NCI-H345 (cell line): ENCODE measurements at regions not wholly inside any gene's neighbourhood (a gene's known extent, or its start where the extent isn't known, plus 50 kb on each side); places are given as distances from the start of the nearest gene placed in this dataset.

ENCODE experiments used
- DNase-seq: peaks from one replicate; lab custom pipeline; 2025; lab: John Stamatoyannopoulos, UW

DNA sequence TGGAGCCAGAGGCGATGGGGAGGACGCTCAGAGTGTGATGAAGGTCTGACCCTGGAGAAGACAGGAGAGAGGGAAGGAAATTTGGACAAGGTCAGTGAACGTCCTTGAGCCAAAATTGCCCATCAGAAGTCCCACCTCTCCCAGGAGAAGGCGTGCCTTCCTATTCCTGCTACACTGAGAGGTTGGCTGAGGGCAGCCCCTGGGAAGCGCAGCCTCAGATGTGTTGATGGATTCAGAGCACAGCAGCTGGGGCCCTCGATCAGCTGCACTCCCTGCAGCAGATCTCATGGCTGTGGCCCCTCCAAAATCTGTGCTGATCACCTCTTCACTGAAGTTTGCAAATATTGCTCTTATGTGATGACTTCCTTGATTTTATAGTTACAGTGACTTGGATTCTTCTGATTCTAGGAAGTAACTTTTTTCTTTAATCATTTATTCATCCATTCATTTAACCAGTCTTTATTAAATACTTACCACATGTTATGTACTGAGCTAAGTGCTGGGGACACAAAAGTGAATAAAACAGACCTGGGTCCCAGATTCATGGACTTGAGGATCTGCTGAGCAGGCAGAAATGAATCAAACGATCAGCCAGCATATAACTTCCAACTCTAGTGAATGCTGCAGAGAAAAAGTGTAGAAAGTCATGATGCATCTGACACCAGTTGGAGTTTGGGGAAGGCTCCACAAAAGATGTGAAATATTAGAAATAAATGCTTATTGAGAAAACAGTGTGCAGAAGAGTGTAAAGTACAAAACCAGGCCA, 69.6 kb upstream of the ARMC2 start:
- no peak for DNase-seq

- DNase-seq, result no peak
These were observed 68.5 kb upstream of the ARMC2 start for GRCh38 chr6:108779536-108780275.

- no peak for DNase-seq
These were observed 67.4 kb upstream of the ARMC2 start for GRCh38 chr6:108780784-108781183.

- DNase-seq, result no peak
These were observed 66.7 kb upstream of the ARMC2 start for GRCh38 chr6:108781419-108782100.

DNA sequence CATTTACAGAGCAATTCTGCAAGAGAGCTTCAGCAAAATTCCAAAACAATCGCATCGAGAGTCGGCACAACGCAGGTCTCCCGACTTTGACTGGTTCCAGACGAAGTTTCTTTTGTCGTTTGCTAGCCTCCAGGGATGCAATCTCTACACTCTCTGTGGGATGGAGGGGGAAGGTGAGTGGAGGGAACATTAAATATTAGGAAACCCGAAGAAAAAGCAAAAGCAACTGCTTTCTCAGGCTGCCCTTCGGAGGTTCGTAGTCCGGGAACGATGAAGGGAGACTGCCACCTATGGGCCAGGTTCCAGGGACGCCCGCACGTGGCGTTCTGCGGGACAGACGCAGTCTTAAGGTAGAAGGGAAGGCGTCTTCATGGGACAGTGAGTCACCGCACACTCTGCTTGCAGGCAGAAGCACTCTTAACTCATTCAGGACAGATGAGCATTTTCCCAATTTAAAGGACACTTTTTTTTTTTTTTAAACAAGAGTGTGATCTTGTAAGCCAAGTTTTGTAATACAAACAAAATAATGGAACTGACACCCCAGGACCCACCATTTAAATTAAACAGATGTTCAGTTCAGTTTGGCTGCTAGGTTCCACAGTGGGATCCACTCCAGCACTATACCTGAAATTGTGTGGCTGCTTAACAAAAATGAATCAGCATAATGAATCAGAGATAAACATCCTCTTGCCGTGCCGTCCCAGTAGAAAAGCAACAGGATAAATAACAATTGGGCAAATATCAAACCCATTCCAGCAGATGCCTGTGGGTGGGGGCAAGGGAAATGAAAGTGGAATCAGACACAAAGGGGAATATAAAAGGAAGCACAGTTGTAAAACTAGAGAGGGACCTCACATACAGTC, 65.8 kb upstream of the ARMC2 start:
- peak; percentile 66 for DNase-seq

DNA sequence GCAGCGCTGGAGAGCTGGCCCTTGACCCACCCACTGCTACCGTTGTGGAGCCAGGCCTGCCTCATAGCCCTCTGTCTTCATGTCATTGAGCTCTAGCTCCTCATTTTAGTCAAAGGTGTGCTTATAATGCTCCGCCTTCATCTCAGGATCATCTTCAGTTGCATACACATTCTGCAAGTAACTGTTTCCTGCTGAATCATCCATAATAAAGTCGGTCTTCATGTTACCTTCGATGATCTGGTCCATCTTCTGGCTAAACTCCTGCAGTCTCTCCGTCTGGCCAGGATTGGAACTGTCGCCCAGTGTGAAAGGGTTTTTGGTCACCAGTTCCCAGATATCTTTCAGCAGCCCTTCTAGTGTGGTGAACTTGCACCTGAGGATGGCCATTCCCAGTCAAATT, 62.6 kb upstream of the ARMC2 start:
- DNase-seq, result no peak

- no peak for DNase-seq
These were observed 59.8 kb upstream of the ARMC2 start for GRCh38 chr6:108788416-108788815.

- no peak for DNase-seq
These were observed 58.7 kb upstream of the ARMC2 start for GRCh38 chr6:108789475-108789874.

GRCh38 chr6:108791700-108792099, 56.5 kb upstream of the ARMC2 start:
- no peak for DNase-seq

GRCh38 chr6:108793516-108794251, 54.5 kb upstream of the ARMC2 start:
- DNase-seq, result no peak

DNA sequence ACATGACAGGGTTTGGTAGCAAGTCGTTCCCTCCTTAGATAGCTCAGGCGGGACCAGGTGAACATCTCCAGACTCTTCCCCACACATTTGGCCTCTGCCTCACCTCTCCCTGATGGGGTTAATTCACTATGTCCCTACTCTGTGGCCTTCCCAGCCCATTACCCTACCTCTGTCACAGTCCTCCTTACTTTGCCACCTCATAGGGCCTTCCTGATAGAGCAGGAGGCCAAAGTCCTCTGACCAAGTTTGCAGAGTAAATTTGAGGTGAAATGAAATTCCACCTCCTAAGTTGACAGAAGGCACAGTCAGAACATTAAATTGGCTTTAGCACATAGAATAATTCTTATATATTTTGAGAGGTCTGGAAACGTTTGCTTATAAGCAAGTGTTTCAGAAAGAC, 53.1 kb upstream of the ARMC2 start:
- no peak for DNase-seq

DNA sequence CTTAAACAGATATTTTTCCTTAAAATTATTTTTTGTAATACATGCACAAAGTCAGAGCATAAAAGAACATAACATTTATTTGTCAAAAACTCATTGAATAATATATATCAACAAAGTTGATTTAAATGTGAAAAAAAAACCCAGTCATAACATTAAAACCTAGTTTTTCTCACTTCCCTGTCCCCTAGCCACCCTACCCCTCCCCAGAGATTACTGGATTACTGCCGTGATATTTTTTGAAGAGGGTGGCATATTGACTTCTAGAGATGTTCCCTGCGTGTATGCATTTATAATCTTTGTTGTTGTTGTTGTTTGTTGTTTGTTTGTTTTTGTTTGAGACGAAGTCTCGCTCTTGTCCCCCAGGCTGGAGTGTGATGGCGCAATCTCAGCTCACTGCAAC, 52.4 kb upstream of the ARMC2 start:
- DNase-seq, result no peak

DNA sequence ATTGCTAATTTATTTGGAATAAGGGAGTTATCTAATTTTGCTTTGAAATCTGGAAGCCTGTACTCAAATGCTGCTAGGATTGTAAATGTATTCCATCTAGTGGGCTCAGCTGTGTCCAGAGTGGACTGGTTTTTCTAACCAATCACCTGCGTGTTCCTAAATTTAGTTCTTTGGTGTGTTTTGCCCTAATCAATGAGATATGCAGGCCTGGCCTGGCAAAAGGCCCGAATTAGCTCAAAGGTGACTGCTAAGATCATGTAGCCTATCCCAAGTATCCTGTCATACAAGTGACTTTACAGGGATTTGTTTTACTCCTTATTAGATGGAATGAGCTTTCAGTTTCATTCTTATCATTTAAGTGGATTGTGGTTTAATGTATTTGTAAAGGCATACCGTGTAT, 51.3 kb upstream of the ARMC2 start:
- DNase-seq, result no peak

- DNase-seq, result no peak
These were observed 50.1 kb upstream of the ARMC2 start for GRCh38 chr6:108797951-108798669.
